ENCODE measurements at regions not wholly inside any gene's neighbourhood (a gene's known extent, or its start where the extent isn't known, plus 50 kb on each side); places are given as distances from the start of the nearest gene placed in this dataset.
"Not testable (repeated sequence)": the region's sequence is repeated elsewhere in the genome, so short reads cannot be mapped to it uniquely, and the experiment has no call there.

GRCh38 chrX:45503787-45504362, 303.2 kb upstream of the DIPK2B start:
- not testable (repeated sequence) for H3K27ac ChIP-seq (ENCODE audit: low read length); H3K4me1 ChIP-seq (ENCODE audit: control insufficient read depth, low read depth, low read length); H3K9ac ChIP-seq (ENCODE audit: low read length); H3K27me3 ChIP-seq (ENCODE audit: control insufficient read depth, insufficient read depth, low read length); H3K36me3 ChIP-seq (ENCODE audit: control insufficient read depth, low read depth, low read length); H3K4me3 ChIP-seq (ENCODE audit: low read length)
- H3K9me3 ChIP-seq (ENCODE audit: control insufficient read depth, low read depth, low read length) = peaks cover 21% of the 10 kb centered on the region

- Histone ChIP-seq H3K9ac (ENCODE audit: low read length) (no peak overlapping the region), H3K27me3 (ENCODE audit: control insufficient read depth, insufficient read depth, low read length) (no peaks in the 10 kb centered on the region), H3K4me1 (ENCODE audit: control insufficient read depth, low read depth, low read length) (peaks cover 5% of the 10 kb centered on the region), H3K27ac (ENCODE audit: low read length) (no peak overlapping the region), H3K36me3 (ENCODE audit: control insufficient read depth, low read depth, low read length) (no peaks in the 10 kb centered on the region), H3K9me3 (ENCODE audit: control insufficient read depth, low read depth, low read length) (peaks cover 31% of the 10 kb centered on the region), H3K4me3 (ENCODE audit: low read length) (no peak overlapping the region)
These were observed 301.7 kb upstream of the DIPK2B start for GRCh38 chrX:45502396-45502795.

GRCh38 chrX:45497290-45497689, 296.6 kb upstream of the DIPK2B start:
- Histone ChIP-seq H3K4me1 (ENCODE audit: control insufficient read depth, low read depth, low read length) (no peaks in the 10 kb centered on the region), H3K27ac (ENCODE audit: low read length) (no peak overlapping the region)

GRCh38 chrX:45485719-45486118, 285.0 kb upstream of the DIPK2B start:
- no peaks in the 10 kb centered on the region for H3K36me3 ChIP-seq (ENCODE audit: control insufficient read depth, low read depth, low read length)
- H3K9me3 ChIP-seq (ENCODE audit: control insufficient read depth, low read depth, low read length) = peaks cover 21% of the 10 kb centered on the region
- no peak overlapping the region for H3K9ac ChIP-seq (ENCODE audit: low read length)
- no peaks in the 10 kb centered on the region for H3K4me1 ChIP-seq (ENCODE audit: control insufficient read depth, low read depth, low read length)
- H3K27ac ChIP-seq (ENCODE audit: low read length) = no peak overlapping the region
- H3K4me3 ChIP-seq (ENCODE audit: low read length) = no peak overlapping the region
- no peaks in the 10 kb centered on the region for H3K27me3 ChIP-seq (ENCODE audit: control insufficient read depth, insufficient read depth, low read length)

More at GRCh38 chrX:45497290-45497689, 296.6 kb upstream of the DIPK2B start:
- Histone ChIP-seq H3K27me3 (ENCODE audit: control insufficient read depth, insufficient read depth, low read length) (no peaks in the 10 kb centered on the region), H3K4me3 (ENCODE audit: low read length) (no peak overlapping the region), H3K36me3 (ENCODE audit: control insufficient read depth, low read depth, low read length) (no peaks in the 10 kb centered on the region), H3K9ac (ENCODE audit: low read length) (no peak overlapping the region), H3K9me3 (ENCODE audit: control insufficient read depth, low read depth, low read length) (peaks cover 49% of the 10 kb centered on the region)

GRCh38 chrX:45479835-45480422, 279.3 kb upstream of the DIPK2B start:
- Histone ChIP-seq H3K9me3 (ENCODE audit: control insufficient read depth, low read depth, low read length) (peaks cover 14% of the 10 kb centered on the region), H3K4me1 (ENCODE audit: control insufficient read depth, low read depth, low read length) (no peaks in the 10 kb centered on the region), H3K27me3 (ENCODE audit: control insufficient read depth, insufficient read depth, low read length) (no peaks in the 10 kb centered on the region), H3K27ac (ENCODE audit: low read length) (no peak overlapping the region), H3K4me3 (ENCODE audit: low read length) (no peak overlapping the region), H3K9ac (ENCODE audit: low read length) (no peak overlapping the region), H3K36me3 (ENCODE audit: control insufficient read depth, low read depth, low read length) (no peaks in the 10 kb centered on the region)

- no peaks in the 10 kb centered on the region for H3K36me3 ChIP-seq (ENCODE audit: control insufficient read depth, low read depth, low read length)
- H3K4me1 ChIP-seq (ENCODE audit: control insufficient read depth, low read depth, low read length) = no peaks in the 10 kb centered on the region
- no peak overlapping the region for H3K27ac ChIP-seq (ENCODE audit: low read length)
- no peak overlapping the region for H3K4me3 ChIP-seq (ENCODE audit: low read length)
- H3K27me3 ChIP-seq (ENCODE audit: control insufficient read depth, insufficient read depth, low read length) = no peaks in the 10 kb centered on the region
- no peak overlapping the region for H3K9ac ChIP-seq (ENCODE audit: low read length)
- peaks cover 14% of the 10 kb centered on the region for H3K9me3 ChIP-seq (ENCODE audit: control insufficient read depth, low read depth, low read length)
These were observed 278.6 kb upstream of the DIPK2B start for GRCh38 chrX:45479196-45479834.

GRCh38 chrX:45472968-45473367, 272.3 kb upstream of the DIPK2B start:
- Histone ChIP-seq H3K27ac (ENCODE audit: low read length) (no peak overlapping the region), H3K9ac (ENCODE audit: low read length) (no peak overlapping the region), H3K9me3 (ENCODE audit: control insufficient read depth, low read depth, low read length) (peaks cover 20% of the 10 kb centered on the region), H3K4me3 (ENCODE audit: low read length) (no peak overlapping the region), H3K27me3 (ENCODE audit: control insufficient read depth, insufficient read depth, low read length) (no peaks in the 10 kb centered on the region), H3K4me1 (ENCODE audit: control insufficient read depth, low read depth, low read length) (no peaks in the 10 kb centered on the region), H3K36me3 (ENCODE audit: control insufficient read depth, low read depth, low read length) (no peaks in the 10 kb centered on the region)

GRCh38 chrX:45467537-45467936, 266.9 kb upstream of the DIPK2B start:
- H3K27me3 ChIP-seq (ENCODE audit: control insufficient read depth, insufficient read depth, low read length); H3K27ac ChIP-seq (ENCODE audit: low read length); H3K36me3 ChIP-seq (ENCODE audit: control insufficient read depth, low read depth, low read length); H3K9ac ChIP-seq (ENCODE audit: low read length); H3K4me1 ChIP-seq (ENCODE audit: control insufficient read depth, low read depth, low read length); H3K4me3 ChIP-seq (ENCODE audit: low read length): not testable (repeated sequence)
- peaks cover 42% of the 10 kb centered on the region for H3K9me3 ChIP-seq (ENCODE audit: control insufficient read depth, low read depth, low read length)

GRCh38 chrX:45455732-45456131, 255.1 kb upstream of the DIPK2B start:
- H3K27ac ChIP-seq (ENCODE audit: low read length); H3K36me3 ChIP-seq (ENCODE audit: control insufficient read depth, low read depth, low read length); H3K9ac ChIP-seq (ENCODE audit: low read length); H3K4me1 ChIP-seq (ENCODE audit: control insufficient read depth, low read depth, low read length); H3K27me3 ChIP-seq (ENCODE audit: control insufficient read depth, insufficient read depth, low read length); H3K4me3 ChIP-seq (ENCODE audit: low read length): not testable (repeated sequence)
- peaks cover 17% of the 10 kb centered on the region for H3K9me3 ChIP-seq (ENCODE audit: control insufficient read depth, low read depth, low read length)

GRCh38 chrX:45454290-45454689, 253.6 kb upstream of the DIPK2B start:
- no peaks in the 10 kb centered on the region for H3K36me3 ChIP-seq (ENCODE audit: control insufficient read depth, low read depth, low read length)
- peaks cover 4% of the 10 kb centered on the region for H3K4me1 ChIP-seq (ENCODE audit: control insufficient read depth, low read depth, low read length)
- H3K9ac ChIP-seq (ENCODE audit: low read length) = no peak overlapping the region
- no peak overlapping the region for H3K4me3 ChIP-seq (ENCODE audit: low read length)
- H3K27ac ChIP-seq (ENCODE audit: low read length) = no peak overlapping the region
- peaks cover 11% of the 10 kb centered on the region for H3K9me3 ChIP-seq (ENCODE audit: control insufficient read depth, low read depth, low read length)
- H3K27me3 ChIP-seq (ENCODE audit: control insufficient read depth, insufficient read depth, low read length) = no peaks in the 10 kb centered on the region

GRCh38 chrX:45449982-45450381, 249.3 kb upstream of the DIPK2B start:
- Histone ChIP-seq H3K4me1 (ENCODE audit: control insufficient read depth, low read depth, low read length) (no peaks in the 10 kb centered on the region), H3K4me3 (ENCODE audit: low read length) (no peak overlapping the region), H3K9ac (ENCODE audit: low read length) (no peak overlapping the region), H3K27ac (ENCODE audit: low read length) (no peak overlapping the region), H3K27me3 (ENCODE audit: control insufficient read depth, insufficient read depth, low read length) (no peaks in the 10 kb centered on the region), H3K36me3 (ENCODE audit: control insufficient read depth, low read depth, low read length) (no peaks in the 10 kb centered on the region), H3K9me3 (ENCODE audit: control insufficient read depth, low read depth, low read length) (peaks cover 7% of the 10 kb centered on the region)

GRCh38 chrX:45447995-45448394, 247.3 kb upstream of the DIPK2B start:
- Histone ChIP-seq H3K4me1 (ENCODE audit: control insufficient read depth, low read depth, low read length) (no peaks in the 10 kb centered on the region), H3K4me3 (ENCODE audit: low read length) (no peak overlapping the region), H3K9ac (ENCODE audit: low read length) (no peak overlapping the region), H3K27ac (ENCODE audit: low read length) (no peak overlapping the region), H3K36me3 (ENCODE audit: control insufficient read depth, low read depth, low read length) (no peaks in the 10 kb centered on the region), H3K27me3 (ENCODE audit: control insufficient read depth, insufficient read depth, low read length) (no peaks in the 10 kb centered on the region), H3K9me3 (ENCODE audit: control insufficient read depth, low read depth, low read length) (peaks cover 10% of the 10 kb centered on the region)

All from iPS-18a (cell line).